H9 (cell line): ENCODE measurements at regions not wholly inside any gene's neighbourhood (a gene's known extent, or its start where the extent isn't known, plus 50 kb on each side); places are given as distances from the start of the nearest gene placed in this dataset.
A peak's percentile ranks its signal among the peaks of the same experiment; 100 is the strongest.

ENCODE experiments used
- DNase-seq: peaks from one replicate; pipeline ENCODE4 v3.0.0-alpha.2; 2017
- H2AFZ ChIP-seq: one replicate; pipeline ENCODE4 v1.6.1; 2013; ENCODE audit warnings: mild to moderate bottlenecking, low read length, control low read depth, moderate library complexity
- H2AK5ac ChIP-seq: 2 replicates; pipeline ENCODE4 v1.6.1; 2013; ENCODE audit warnings: low read length, control low read depth, mixed read lengths; ENCODE audit not compliant: insufficient read length
- H2BK120ac ChIP-seq: one replicate; pipeline ENCODE4 v1.6.1; 2013; ENCODE audit warnings: low read depth, mild to moderate bottlenecking, low read length, control low read depth, inconsistent platforms; ENCODE audit not compliant: poor library complexity, severe bottlenecking
- H2BK12ac ChIP-seq: 2 replicates; pipeline ENCODE4 v1.6.1; 2013; ENCODE audit warnings: low read length, control low read depth, mixed read lengths, low read depth; ENCODE audit not compliant: insufficient read length
- H2BK15ac ChIP-seq: 2 replicates; pipeline ENCODE4 v1.6.1; 2013; ENCODE audit warnings: low read depth, low read length, control low read depth
- H2BK20ac ChIP-seq: one replicate; pipeline ENCODE4 v1.6.1; 2013; ENCODE audit warnings: low read depth, mild to moderate bottlenecking, low read length, control low read depth, inconsistent platforms; ENCODE audit not compliant: poor library complexity, severe bottlenecking
- H2BK5ac ChIP-seq: 2 replicates; pipeline ENCODE4 v1.6.1; 2013; ENCODE audit warnings: low read length, control low read depth, mixed read lengths; ENCODE audit not compliant: insufficient read length
- H3K14ac ChIP-seq: 2 replicates; pipeline ENCODE4 v1.6.1; 2013; ENCODE audit warnings: low read length, control low read depth; ENCODE audit not compliant: insufficient read depth
- H3K18ac ChIP-seq: 2 replicates; pipeline ENCODE4 v1.6.1; 2013; ENCODE audit warnings: low read depth, mild to moderate bottlenecking, mixed read lengths, low read length, control low read depth; ENCODE audit not compliant: insufficient read length
- H3K23ac ChIP-seq: 2 replicates; pipeline ENCODE4 v1.6.1; 2013; ENCODE audit warnings: low read length, control low read depth, mixed read lengths, low read depth; ENCODE audit not compliant: insufficient read length
- H3K23me2 ChIP-seq: 2 replicates; pipeline ENCODE4 v1.6.1; 2013; ENCODE audit warnings: low read depth, mild to moderate bottlenecking, mixed read lengths, low read length, control low read depth; ENCODE audit not compliant: insufficient read length, poor library complexity, severe bottlenecking
- H3K27ac ChIP-seq: 2 replicates; pipeline ENCODE4 v1.5.1; 2013; ENCODE audit warnings: low read length, control low read depth, mixed read lengths, low read depth; ENCODE audit not compliant: insufficient read length
- H3K27me3 ChIP-seq: 2 replicates; pipeline ENCODE4 v1.6.1; 2013; ENCODE audit warnings: low read length, control low read depth, inconsistent platforms; ENCODE audit not compliant: insufficient read depth
- H3K4ac ChIP-seq: 2 replicates; pipeline ENCODE4 v1.6.1; 2013; ENCODE audit warnings: low read depth, mild to moderate bottlenecking, control low read depth, inconsistent platforms, low read length, moderate library complexity
- H3K4me1 ChIP-seq: 2 replicates; pipeline ENCODE4 v1.6.1; 2013; ENCODE audit warnings: low read length, control low read depth, inconsistent platforms; ENCODE audit not compliant: insufficient read depth
- H3K4me2 ChIP-seq: 2 replicates; pipeline ENCODE4 v1.6.1; 2013; ENCODE audit warnings: low read length, control low read depth, mixed read lengths; ENCODE audit not compliant: insufficient read length, insufficient read depth
- H3K56ac ChIP-seq: 2 replicates; pipeline ENCODE4 v1.6.1; 2013; ENCODE audit warnings: low read depth, mild to moderate bottlenecking, mixed read lengths, low read length, control low read depth; ENCODE audit not compliant: insufficient read length
- H3K79me1 ChIP-seq: 2 replicates; pipeline ENCODE4 v1.6.1; 2013; ENCODE audit warnings: low read depth, mild to moderate bottlenecking, moderate library complexity, low read length, control low read depth, inconsistent platforms; ENCODE audit not compliant: insufficient read depth, poor library complexity, severe bottlenecking
- H3K79me2 ChIP-seq: 2 replicates; pipeline ENCODE4 v1.6.1; 2013; ENCODE audit warnings: low read length, control low read depth, inconsistent platforms; ENCODE audit not compliant: insufficient read depth
- H3K9ac ChIP-seq: 2 replicates; pipeline ENCODE4 v1.6.1; 2013; ENCODE audit warnings: low read length, control low read depth, mixed read lengths; ENCODE audit not compliant: insufficient read length; ENCODE audit errors: extremely low read depth
- H3K9me3 ChIP-seq: one replicate; pipeline ENCODE4 v1.6.1; 2013; ENCODE audit warnings: low read depth, low read length, inconsistent platforms; ENCODE audit not compliant: control insufficient read depth
- H3T11ph ChIP-seq: one replicate; pipeline ENCODE4 v1.6.1; 2013; ENCODE audit warnings: mild to moderate bottlenecking, low read length, control low read depth, inconsistent platforms
- H4K20me1 ChIP-seq: one replicate; pipeline ENCODE4 v1.6.1; 2013; ENCODE audit not compliant: control insufficient read depth, insufficient read length, insufficient read depth
- H4K5ac ChIP-seq: 2 replicates; pipeline ENCODE4 v1.6.1; 2013; ENCODE audit warnings: low read depth, mild to moderate bottlenecking, mixed read lengths, low read length, control low read depth; ENCODE audit not compliant: insufficient read length
- H4K8ac ChIP-seq: replicated peaks from 2 replicates; pipeline ENCODE4 v1.6.1; 2013; ENCODE audit warnings: low read length, control low read depth, mixed read lengths, low read depth; ENCODE audit not compliant: insufficient read length
- H4K91ac ChIP-seq: 2 replicates; pipeline ENCODE4 v1.6.1; 2013; ENCODE audit warnings: low read depth, mild to moderate bottlenecking, moderate library complexity, mixed read lengths, low read length, control low read depth; ENCODE audit not compliant: insufficient read length
- H3K27ac Mint-ChIP-seq, 3 experiments: 2 replicates in 2 of 3; 3 replicates in 1 of 3; pipeline ENCODE4 v1.8.0; 2020 to 2021; ENCODE audit warnings: mixed read lengths in 3 of 3, mild to moderate bottlenecking in 1 of 3, moderate library complexity in 1 of 3
- H3K27me3 Mint-ChIP-seq: 2 replicates; pipeline ENCODE4 v1.8.0; 2021; ENCODE audit warnings: low read depth, mild to moderate bottlenecking, moderate library complexity, mixed read lengths
- H3K36me3 Mint-ChIP-seq, 3 experiments: 2 replicates in 2 of 3; 3 replicates in 1 of 3; pipeline ENCODE4 v1.8.0; 2020 to 2021; ENCODE audit warnings: low read depth in 3 of 3, mixed read lengths in 3 of 3; ENCODE audit not compliant: insufficient read depth in 1 of 3
- H3K4me1 Mint-ChIP-seq, 2 experiments: 2 replicates each; pipeline ENCODE4 v1.8.0; 2020; ENCODE audit warnings: mixed read lengths in 2 of 2
- H3K4me3 Mint-ChIP-seq, 2 experiments: 2 replicates in 1 of 2; 3 replicates in 1 of 2; pipeline ENCODE4 v1.8.0; 2020 to 2021; ENCODE audit warnings: mild to moderate bottlenecking in 2 of 2, mixed read lengths in 2 of 2, moderate library complexity in 1 of 2
- H3K9me3 Mint-ChIP-seq, 2 experiments: 2 replicates in 1 of 2; 3 replicates in 1 of 2; pipeline ENCODE4 v1.8.0; 2020; ENCODE audit warnings: mild to moderate bottlenecking in 2 of 2, mixed read lengths in 2 of 2, moderate library complexity in 1 of 2
- WGBS: extraction: QIAGEN DNeasy Blood & Tissue Kit; methylation state at CpG from one replicate; pipeline ENCODE4 v1.1.7; 2013; ENCODE audit warnings: missing lambda C conversion rate, low lambda C conversion rate, mixed read lengths; ENCODE audit not compliant: insufficient read length; ENCODE audit errors: extremely low coverage; 5-methylcytosine and 5-hydroxymethylcytosine counted together
- TF ChIP-seq, protein P1 (sequence below): fragments of 200-600 bp; sonication (generic); conservative IDR thresholded peaks from 3 replicates; pipeline ENCODE4 v1.8.0; 2021; ENCODE audit warnings: antibody characterized with exemption, mild to moderate bottlenecking

DNA sequence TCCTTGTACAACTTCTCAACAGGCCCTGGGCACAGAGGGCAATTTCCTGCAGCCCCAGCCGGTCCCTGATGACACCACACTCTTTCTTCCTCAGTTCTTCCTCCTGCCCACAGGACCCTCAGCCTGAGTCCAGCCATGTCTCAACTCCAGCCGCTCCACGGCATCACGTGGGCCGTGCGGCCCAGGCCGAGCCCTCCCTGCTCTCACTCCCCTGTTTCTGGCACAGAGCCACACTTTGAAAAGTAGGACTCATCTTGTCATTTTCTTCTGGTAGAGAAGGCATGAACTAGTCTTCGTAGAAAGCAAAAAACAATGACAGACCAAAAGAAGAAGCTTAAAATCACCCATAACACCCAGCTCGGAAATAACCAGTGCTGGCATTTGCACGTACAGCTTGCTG is 404.7 kb upstream of the IRX1 start:
- H2BK20ac ChIP-seq: no peak overlapping the region
- H3K9me3 ChIP-seq: no peaks in the 10 kb centered on the region
- no peak overlapping the region for H4K5ac ChIP-seq
- no peaks in the 10 kb centered on the region for H4K20me1 ChIP-seq
- TF ChIP-seq, protein P1, sequence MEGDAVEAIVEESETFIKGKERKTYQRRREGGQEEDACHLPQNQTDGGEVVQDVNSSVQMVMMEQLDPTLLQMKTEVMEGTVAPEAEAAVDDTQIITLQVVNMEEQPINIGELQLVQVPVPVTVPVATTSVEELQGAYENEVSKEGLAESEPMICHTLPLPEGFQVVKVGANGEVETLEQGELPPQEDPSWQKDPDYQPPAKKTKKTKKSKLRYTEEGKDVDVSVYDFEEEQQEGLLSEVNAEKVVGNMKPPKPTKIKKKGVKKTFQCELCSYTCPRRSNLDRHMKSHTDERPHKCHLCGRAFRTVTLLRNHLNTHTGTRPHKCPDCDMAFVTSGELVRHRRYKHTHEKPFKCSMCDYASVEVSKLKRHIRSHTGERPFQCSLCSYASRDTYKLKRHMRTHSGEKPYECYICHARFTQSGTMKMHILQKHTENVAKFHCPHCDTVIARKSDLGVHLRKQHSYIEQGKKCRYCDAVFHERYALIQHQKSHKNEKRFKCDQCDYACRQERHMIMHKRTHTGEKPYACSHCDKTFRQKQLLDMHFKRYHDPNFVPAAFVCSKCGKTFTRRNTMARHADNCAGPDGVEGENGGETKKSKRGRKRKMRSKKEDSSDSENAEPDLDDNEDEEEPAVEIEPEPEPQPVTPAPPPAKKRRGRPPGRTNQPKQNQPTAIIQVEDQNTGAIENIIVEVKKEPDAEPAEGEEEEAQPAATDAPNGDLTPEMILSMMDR: no peak
- Mint-ChIP-seq H3K4me3 (no peak overlapping the region), H3K4me1 (peaks cover 42 to 43% of the 10 kb centered on the region in 2 experiments), H3K9me3 (no peaks in the 10 kb centered on the region; a peak in 1 of 5 replicates), H3K27ac (peak overlapping the region in 2 of 3 experiments; percentile 28 to 35; a peak in 2 of 7 replicates), H3K36me3 (no peaks in the 10 kb centered on the region), H3K27me3 (peaks cover 2% of the 10 kb centered on the region; the same call in 1 of the 2 replicates)
- no peak overlapping the region for H2BK15ac ChIP-seq
- H4K91ac ChIP-seq: no peak overlapping the region
- no peak overlapping the region for H3K27ac ChIP-seq
- no peak overlapping the region for H3K23ac ChIP-seq
- H2AK5ac ChIP-seq: no peak overlapping the region
- H3K9ac ChIP-seq: no peak overlapping the region
- H3K23me2 ChIP-seq: no peaks in the 10 kb centered on the region
- no peak overlapping the region for H2BK120ac ChIP-seq
- H3T11ph ChIP-seq: no peak overlapping the region
- H3K79me1 ChIP-seq: no peaks in the 10 kb centered on the region
- no peaks in the 10 kb centered on the region for H3K4me1 ChIP-seq
- no peak overlapping the region for H3K56ac ChIP-seq
- no peak overlapping the region for H3K4me2 ChIP-seq
- no peak overlapping the region for H2BK12ac ChIP-seq
- no peaks in the 10 kb centered on the region for H3K27me3 ChIP-seq
- no peak overlapping the region for H3K14ac ChIP-seq
- no peak overlapping the region for H3K4ac ChIP-seq
- H4K8ac ChIP-seq: no peak overlapping the region
- H2AFZ ChIP-seq: no peak overlapping the region
- no peak overlapping the region for H2BK5ac ChIP-seq
- no peaks in the 10 kb centered on the region for H3K79me2 ChIP-seq
- no peak for DNase-seq
- H3K18ac ChIP-seq: no peak overlapping the region
- no CpG with 5 or more reads among the region's 10 CpGs for WGBS
